NOMO-1 treated with dmso at 0.1 percent for 144 hours (cell line): ENCODE measurements at regions not wholly inside any gene's neighbourhood (a gene's known extent, or its start where the extent isn't known, plus 50 kb on each side); places are given as distances from the start of the nearest gene placed in this dataset.

Experiments used
- DNase-seq: peaks from one replicate; lab custom pipeline; 2025; ENCODE audit not compliant: unreplicated experiment; lab: John Stamatoyannopoulos, UW

GRCh38 chr6:21986703-21987102 lies 310.1 kb downstream of the PRL start:
- DNase-seq: no peak

- peak; percentile 19 for DNase-seq
Observed at GRCh38 chr6:21987501-21987957, 309.3 kb downstream of the PRL start.

- no peak for DNase-seq
Observed at GRCh38 chr6:21990577-21990976, 306.3 kb downstream of the PRL start.

- DNase-seq: no peak
Observed at GRCh38 chr6:21992178-21992967, 304.5 kb downstream of the PRL start.

GRCh38 chr6:21993841-21994240 lies 303.0 kb downstream of the PRL start:
- DNase-seq: no peak

- DNase-seq: no peak
Observed at GRCh38 chr6:21994821-21995220, 302.0 kb downstream of the PRL start.

- no peak for DNase-seq
Observed at GRCh38 chr6:21995318-21995717, 301.5 kb downstream of the PRL start.

- DNase-seq: no peak
Observed at GRCh38 chr6:21996425-21997118, 300.3 kb downstream of the PRL start.

- DNase-seq: no peak
Observed at GRCh38 chr6:21997119-21998037, 299.5 kb downstream of the PRL start.

- no peak for DNase-seq
Observed at GRCh38 chr6:21998582-21998981, 298.3 kb downstream of the PRL start.

GRCh38 chr6:21999012-21999528 lies 297.8 kb downstream of the PRL start:
- DNase-seq: no peak

GRCh38 chr6:21999741-22000140 lies 297.1 kb downstream of the PRL start:
- DNase-seq: no peak

- no peak for DNase-seq
Observed at GRCh38 chr6:22001396-22002027, 295.3 kb downstream of the PRL start.

GRCh38 chr6:22003287-22003686 lies 293.5 kb downstream of the PRL start:
- DNase-seq: no peak

- DNase-seq: no peak
Observed at GRCh38 chr6:22006795-22007194, 290.0 kb downstream of the PRL start.

- DNase-seq: no peak
Observed at GRCh38 chr6:22007469-22007868, 289.4 kb downstream of the PRL start.

- no peak for DNase-seq
Observed at GRCh38 chr6:22008248-22008836, 288.5 kb downstream of the PRL start.

- DNase-seq: no peak
Observed at GRCh38 chr6:22010102-22010501, 286.7 kb downstream of the PRL start.

- no peak for DNase-seq
Observed at GRCh38 chr6:22015216-22015615, 281.6 kb downstream of the PRL start.

- no peak for DNase-seq
Observed at GRCh38 chr6:22015944-22016343, 280.9 kb downstream of the PRL start.
